ENCODE measurements at regions not wholly inside any gene's neighbourhood (a gene's known extent, or its start where the extent isn't known, plus 50 kb on each side); places are given as distances from the start of the nearest gene placed in this dataset.

DNA sequence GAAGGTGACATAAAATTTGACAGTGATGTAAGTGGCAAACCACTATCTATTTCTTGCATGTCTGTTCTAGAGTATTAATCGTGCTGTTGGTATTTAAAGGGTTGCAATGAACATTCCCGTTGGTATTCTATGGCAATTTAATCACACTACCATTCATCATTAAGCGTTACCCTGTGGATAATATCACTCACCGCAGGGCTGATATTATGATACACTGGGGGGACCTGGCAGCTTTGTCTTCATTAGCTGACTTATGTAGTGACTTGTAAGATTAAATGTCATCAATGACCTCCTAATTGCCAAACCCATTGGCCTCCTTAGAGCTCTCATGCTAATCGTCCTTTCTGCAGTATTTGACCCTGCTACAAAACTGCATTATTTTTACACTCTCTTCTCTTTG is 624.5 kb upstream of the VSTM2A start:
- no peak for TF ChIP-seq ZFP3 (CRISPR knock-in tag; IDR thresholded peaks at IDR 0.05)
- TF ChIP-seq, protein P1, sequence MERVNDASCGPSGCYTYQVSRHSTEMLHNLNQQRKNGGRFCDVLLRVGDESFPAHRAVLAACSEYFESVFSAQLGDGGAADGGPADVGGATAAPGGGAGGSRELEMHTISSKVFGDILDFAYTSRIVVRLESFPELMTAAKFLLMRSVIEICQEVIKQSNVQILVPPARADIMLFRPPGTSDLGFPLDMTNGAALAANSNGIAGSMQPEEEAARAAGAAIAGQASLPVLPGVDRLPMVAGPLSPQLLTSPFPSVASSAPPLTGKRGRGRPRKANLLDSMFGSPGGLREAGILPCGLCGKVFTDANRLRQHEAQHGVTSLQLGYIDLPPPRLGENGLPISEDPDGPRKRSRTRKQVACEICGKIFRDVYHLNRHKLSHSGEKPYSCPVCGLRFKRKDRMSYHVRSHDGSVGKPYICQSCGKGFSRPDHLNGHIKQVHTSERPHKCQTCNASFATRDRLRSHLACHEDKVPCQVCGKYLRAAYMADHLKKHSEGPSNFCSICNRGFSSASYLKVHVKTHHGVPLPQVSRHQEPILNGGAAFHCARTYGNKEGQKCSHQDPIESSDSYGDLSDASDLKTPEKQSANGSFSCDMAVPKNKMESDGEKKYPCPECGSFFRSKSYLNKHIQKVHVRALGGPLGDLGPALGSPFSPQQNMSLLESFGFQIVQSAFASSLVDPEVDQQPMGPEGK (CRISPR knock-in tag; IDR thresholded peaks at IDR 0.05; ENCODE audit: borderline replicate concordance), result no peak
- TF ChIP-seq ZC3H10 (CRISPR knock-in tag; IDR thresholded peaks at IDR 0.05), result no peak
- no peak for TF ChIP-seq TCF4 (CRISPR knock-in tag; IDR thresholded peaks at IDR 0.05; ENCODE audit: borderline replicate concordance)
- TF ChIP-seq, protein P2, sequence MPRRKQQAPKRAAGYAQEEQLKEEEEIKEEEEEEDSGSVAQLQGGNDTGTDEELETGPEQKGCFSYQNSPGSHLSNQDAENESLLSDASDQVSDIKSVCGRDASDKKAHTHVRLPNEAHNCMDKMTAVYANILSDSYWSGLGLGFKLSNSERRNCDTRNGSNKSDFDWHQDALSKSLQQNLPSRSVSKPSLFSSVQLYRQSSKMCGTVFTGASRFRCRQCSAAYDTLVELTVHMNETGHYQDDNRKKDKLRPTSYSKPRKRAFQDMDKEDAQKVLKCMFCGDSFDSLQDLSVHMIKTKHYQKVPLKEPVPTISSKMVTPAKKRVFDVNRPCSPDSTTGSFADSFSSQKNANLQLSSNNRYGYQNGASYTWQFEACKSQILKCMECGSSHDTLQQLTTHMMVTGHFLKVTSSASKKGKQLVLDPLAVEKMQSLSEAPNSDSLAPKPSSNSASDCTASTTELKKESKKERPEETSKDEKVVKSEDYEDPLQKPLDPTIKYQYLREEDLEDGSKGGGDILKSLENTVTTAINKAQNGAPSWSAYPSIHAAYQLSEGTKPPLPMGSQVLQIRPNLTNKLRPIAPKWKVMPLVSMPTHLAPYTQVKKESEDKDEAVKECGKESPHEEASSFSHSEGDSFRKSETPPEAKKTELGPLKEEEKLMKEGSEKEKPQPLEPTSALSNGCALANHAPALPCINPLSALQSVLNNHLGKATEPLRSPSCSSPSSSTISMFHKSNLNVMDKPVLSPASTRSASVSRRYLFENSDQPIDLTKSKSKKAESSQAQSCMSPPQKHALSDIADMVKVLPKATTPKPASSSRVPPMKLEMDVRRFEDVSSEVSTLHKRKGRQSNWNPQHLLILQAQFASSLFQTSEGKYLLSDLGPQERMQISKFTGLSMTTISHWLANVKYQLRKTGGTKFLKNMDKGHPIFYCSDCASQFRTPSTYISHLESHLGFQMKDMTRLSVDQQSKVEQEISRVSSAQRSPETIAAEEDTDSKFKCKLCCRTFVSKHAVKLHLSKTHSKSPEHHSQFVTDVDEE (CRISPR knock-in tag; IDR thresholded peaks at IDR 0.05), result no peak
- no peak for TF ChIP-seq ZFP30 (CRISPR knock-in tag; IDR thresholded peaks at IDR 0.05)
- TF ChIP-seq RARB (CRISPR knock-in tag; IDR thresholded peaks at IDR 0.05), result no peak
